ENCODE measurements at regions not wholly inside any gene's neighbourhood (a gene's known extent, or its start where the extent isn't known, plus 50 kb on each side); places are given as distances from the start of the nearest gene placed in this dataset.

DNA sequence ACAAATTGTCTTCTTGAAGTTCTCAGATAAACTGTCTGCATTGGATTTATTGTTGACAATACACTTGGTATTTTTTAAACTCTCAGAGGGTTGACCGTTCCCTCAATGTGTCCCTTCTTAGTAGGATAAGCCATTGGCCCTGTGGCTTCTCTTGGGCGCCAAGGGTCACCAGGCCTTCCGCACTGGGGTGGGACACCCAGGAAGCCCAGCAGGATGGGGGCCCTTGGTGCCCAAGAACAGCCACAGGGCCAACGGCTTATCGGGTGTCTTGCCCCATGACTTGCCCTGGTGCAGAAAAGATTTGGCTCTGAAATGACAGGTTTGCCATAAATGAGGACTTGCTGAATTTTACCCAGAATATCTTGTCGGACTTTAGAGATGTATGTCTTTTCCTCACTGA is 375.0 kb downstream of the IRX2 start:
- Histone ChIP-seq H3K9ac (ENCODE audit: low read length) (no peak overlapping the region), H3K4me3 (ENCODE audit: low read depth in 1 of 2, low read length in 2 of 2) (no peak overlapping the region), H3K9me3 (ENCODE audit: low read length) (no peaks in the 10 kb centered on the region), H3K4me1 (ENCODE audit: insufficient read depth, low read length) (no peaks in the 10 kb centered on the region), H3K27ac (ENCODE audit: low read depth, low read length) (no peak overlapping the region), H3K27me3 (ENCODE audit: control insufficient read depth in 1 of 2, insufficient read depth in 2 of 2, low read length in 2 of 2) (no peaks in the 10 kb centered on the region), H3K36me3 (ENCODE audit: insufficient read depth, low read length) (no peaks in the 10 kb centered on the region)

DNA sequence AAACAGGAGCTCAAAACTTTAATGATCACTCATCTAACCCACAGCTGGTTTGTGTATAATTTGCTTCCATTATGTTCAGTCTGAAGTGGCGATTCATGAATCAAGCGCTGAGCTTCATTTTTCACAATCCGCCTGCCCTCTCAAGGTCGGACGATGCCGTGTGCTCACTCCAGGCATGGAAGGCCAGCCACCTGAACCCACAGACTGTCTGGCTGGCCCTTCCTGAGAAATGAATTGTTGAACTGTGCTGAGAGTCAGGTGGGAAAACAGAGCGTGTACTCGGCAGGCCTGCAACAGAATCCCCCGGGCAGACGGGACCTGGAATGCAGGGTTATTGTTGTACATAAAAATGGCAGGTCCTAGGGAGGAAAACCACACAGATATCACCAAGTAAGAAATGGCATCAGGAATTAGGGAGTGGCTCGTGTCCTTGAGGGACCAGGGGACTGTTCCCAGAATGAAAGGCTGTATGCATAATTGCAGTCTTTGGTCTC is 375.7 kb downstream of the IRX2 start:
- H3K4me1 ChIP-seq (ENCODE audit: insufficient read depth, low read length) = no peaks in the 10 kb centered on the region
- no peak overlapping the region for H3K4me3 ChIP-seq (ENCODE audit: low read depth in 1 of 2, low read length in 2 of 2)
- H3K9me3 ChIP-seq (ENCODE audit: low read length) = no peaks in the 10 kb centered on the region
- H3K9ac ChIP-seq (ENCODE audit: low read length) = no peak overlapping the region
- no peaks in the 10 kb centered on the region for H3K27me3 ChIP-seq (ENCODE audit: control insufficient read depth in 1 of 2, insufficient read depth in 2 of 2, low read length in 2 of 2)
- H3K36me3 ChIP-seq (ENCODE audit: insufficient read depth, low read length) = no peaks in the 10 kb centered on the region
- no peak overlapping the region for H3K27ac ChIP-seq (ENCODE audit: low read depth, low read length)

- H3K36me3 ChIP-seq (ENCODE audit: insufficient read depth, low read length) = no peaks in the 10 kb centered on the region
- H3K27ac ChIP-seq (ENCODE audit: low read depth, low read length) = no peak overlapping the region
- no peak overlapping the region for H3K9ac ChIP-seq (ENCODE audit: low read length)
- no peaks in the 10 kb centered on the region for H3K9me3 ChIP-seq (ENCODE audit: low read length)
- H3K4me1 ChIP-seq (ENCODE audit: insufficient read depth, low read length) = no peaks in the 10 kb centered on the region
- no peaks in the 10 kb centered on the region for H3K27me3 ChIP-seq (ENCODE audit: control insufficient read depth in 1 of 2, insufficient read depth in 2 of 2, low read length in 2 of 2)
- H3K4me3 ChIP-seq (ENCODE audit: low read depth in 1 of 2, low read length in 2 of 2) = no peak overlapping the region
These were observed 376.2 kb downstream of the IRX2 start for GRCh38 chr5:2375291-2375690.

DNA sequence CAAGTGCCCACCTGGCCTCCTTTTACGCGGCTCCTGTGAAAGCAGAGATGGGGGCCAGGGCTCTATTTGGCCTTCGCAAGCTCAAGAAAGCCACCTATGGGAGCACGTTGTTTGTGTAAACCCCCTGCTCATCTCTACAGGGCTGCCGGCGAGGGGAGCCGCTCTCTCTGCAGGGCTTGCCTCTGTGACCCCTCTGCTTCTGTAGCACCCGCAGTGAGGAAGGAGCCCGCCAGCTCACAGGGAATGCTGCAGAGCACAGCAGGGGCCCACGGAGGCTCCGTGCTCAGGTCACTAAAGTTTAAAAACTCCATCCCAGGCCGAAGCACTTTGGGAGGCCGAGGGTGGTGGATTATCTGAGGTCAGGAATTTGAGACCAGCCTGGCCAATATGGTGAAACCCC is 376.8 kb downstream of the IRX2 start:
- H3K9ac ChIP-seq (ENCODE audit: low read length) = no peak overlapping the region
- H3K27ac ChIP-seq (ENCODE audit: low read depth, low read length) = no peak overlapping the region
- H3K36me3 ChIP-seq (ENCODE audit: insufficient read depth, low read length) = no peaks in the 10 kb centered on the region
- no peak overlapping the region for H3K4me3 ChIP-seq (ENCODE audit: low read depth in 1 of 2, low read length in 2 of 2)
- H3K27me3 ChIP-seq (ENCODE audit: control insufficient read depth in 1 of 2, insufficient read depth in 2 of 2, low read length in 2 of 2) = no peaks in the 10 kb centered on the region
- H3K9me3 ChIP-seq (ENCODE audit: low read length) = no peaks in the 10 kb centered on the region
- H3K4me1 ChIP-seq (ENCODE audit: insufficient read depth, low read length) = no peaks in the 10 kb centered on the region

GRCh38 chr5:2373631-2374030 is 377.8 kb downstream of the IRX2 start:
- Histone ChIP-seq H3K36me3 (ENCODE audit: insufficient read depth, low read length) (no peaks in the 10 kb centered on the region), H3K9ac (ENCODE audit: low read length) (no peak overlapping the region), H3K27me3 (ENCODE audit: control insufficient read depth in 1 of 2, insufficient read depth in 2 of 2, low read length in 2 of 2) (no peaks in the 10 kb centered on the region), H3K4me1 (ENCODE audit: insufficient read depth, low read length) (no peaks in the 10 kb centered on the region), H3K9me3 (ENCODE audit: low read length) (no peaks in the 10 kb centered on the region), H3K27ac (ENCODE audit: low read depth, low read length) (no peak overlapping the region), H3K4me3 (ENCODE audit: low read depth in 1 of 2, low read length in 2 of 2) (no peak overlapping the region)

DNA sequence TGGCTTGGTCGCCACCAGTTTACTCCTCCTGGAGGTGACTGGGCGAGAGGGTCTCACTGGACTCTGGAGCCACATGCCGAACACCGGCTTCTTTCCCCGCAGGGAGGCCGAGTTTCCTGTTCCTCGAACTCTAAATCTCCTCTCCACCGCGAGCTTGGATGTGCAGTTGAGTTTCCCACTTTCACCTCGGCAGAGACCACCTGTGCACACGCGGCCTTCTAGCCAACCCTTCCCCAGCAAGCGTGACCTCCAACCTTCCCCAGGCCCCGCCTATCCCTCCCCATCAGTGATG is 380.1 kb downstream of the IRX2 start:
- no peaks in the 10 kb centered on the region for H3K4me1 ChIP-seq (ENCODE audit: insufficient read depth, low read length)
- no peaks in the 10 kb centered on the region for H3K36me3 ChIP-seq (ENCODE audit: insufficient read depth, low read length)
- no peaks in the 10 kb centered on the region for H3K9me3 ChIP-seq (ENCODE audit: low read length)
- H3K27me3 ChIP-seq (ENCODE audit: control insufficient read depth in 1 of 2, insufficient read depth in 2 of 2, low read length in 2 of 2) = no peaks in the 10 kb centered on the region
- no peak overlapping the region for H3K27ac ChIP-seq (ENCODE audit: low read depth, low read length)
- no peak overlapping the region for H3K9ac ChIP-seq (ENCODE audit: low read length)
- H3K4me3 ChIP-seq (ENCODE audit: low read depth in 1 of 2, low read length in 2 of 2) = no peak overlapping the region

DNA sequence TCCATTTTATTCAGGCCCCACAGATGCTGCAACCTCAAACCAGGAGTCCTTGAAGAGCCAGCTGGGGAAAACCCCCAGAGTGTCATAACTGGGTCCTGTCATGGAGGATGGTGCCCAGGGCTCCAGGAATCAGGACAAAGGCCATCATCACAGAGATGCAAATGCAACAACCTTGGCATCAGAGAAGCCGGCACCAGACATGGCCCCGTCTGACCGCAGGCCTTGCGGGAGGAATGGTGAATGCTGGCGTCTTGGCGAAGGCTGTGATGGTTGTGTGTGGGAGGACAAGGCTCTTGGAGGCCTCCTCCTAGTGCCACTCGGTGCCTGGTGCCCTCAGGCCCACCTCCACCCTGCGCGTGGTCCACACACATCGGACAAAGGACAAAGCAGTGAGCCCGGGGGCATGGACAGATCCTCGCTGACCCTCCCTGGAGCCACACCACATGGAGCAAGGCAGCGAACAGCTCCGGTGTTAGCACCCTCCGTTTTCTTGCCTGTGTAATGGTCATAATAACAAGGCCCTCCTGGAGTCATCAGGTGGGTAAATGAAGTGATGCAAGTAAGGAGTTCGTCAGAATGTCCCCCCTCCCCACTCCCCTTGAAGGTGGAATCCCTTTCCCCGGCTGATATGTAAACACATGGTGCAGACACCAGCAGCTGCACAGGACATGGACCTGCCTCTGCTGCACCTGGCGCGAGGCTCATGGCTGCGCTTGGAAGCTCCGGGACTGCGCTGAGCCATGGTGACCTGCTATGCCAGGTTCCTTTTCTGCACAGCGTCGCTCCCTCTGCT is 380.7 kb downstream of the IRX2 start:
- Histone ChIP-seq H3K36me3 (ENCODE audit: insufficient read depth, low read length) (no peaks in the 10 kb centered on the region), H3K4me3 (ENCODE audit: low read depth in 1 of 2, low read length in 2 of 2) (no peak overlapping the region), H3K9me3 (ENCODE audit: low read length) (no peaks in the 10 kb centered on the region), H3K4me1 (ENCODE audit: insufficient read depth, low read length) (no peaks in the 10 kb centered on the region), H3K27me3 (ENCODE audit: control insufficient read depth in 1 of 2, insufficient read depth in 2 of 2, low read length in 2 of 2) (no peaks in the 10 kb centered on the region), H3K27ac (ENCODE audit: low read depth, low read length) (no peak overlapping the region), H3K9ac (ENCODE audit: low read length) (no peak overlapping the region)

GRCh38 chr5:2369178-2369577 is 382.3 kb downstream of the IRX2 start:
- Histone ChIP-seq H3K4me3 (ENCODE audit: low read depth in 1 of 2, low read length in 2 of 2) (no peak overlapping the region), H3K9me3 (ENCODE audit: low read length) (no peaks in the 10 kb centered on the region), H3K4me1 (ENCODE audit: insufficient read depth, low read length) (no peaks in the 10 kb centered on the region), H3K36me3 (ENCODE audit: insufficient read depth, low read length) (no peaks in the 10 kb centered on the region), H3K27ac (ENCODE audit: low read depth, low read length) (no peak overlapping the region), H3K27me3 (ENCODE audit: control insufficient read depth in 1 of 2, insufficient read depth in 2 of 2, low read length in 2 of 2) (no peaks in the 10 kb centered on the region), H3K9ac (ENCODE audit: low read length) (no peak overlapping the region)

DNA sequence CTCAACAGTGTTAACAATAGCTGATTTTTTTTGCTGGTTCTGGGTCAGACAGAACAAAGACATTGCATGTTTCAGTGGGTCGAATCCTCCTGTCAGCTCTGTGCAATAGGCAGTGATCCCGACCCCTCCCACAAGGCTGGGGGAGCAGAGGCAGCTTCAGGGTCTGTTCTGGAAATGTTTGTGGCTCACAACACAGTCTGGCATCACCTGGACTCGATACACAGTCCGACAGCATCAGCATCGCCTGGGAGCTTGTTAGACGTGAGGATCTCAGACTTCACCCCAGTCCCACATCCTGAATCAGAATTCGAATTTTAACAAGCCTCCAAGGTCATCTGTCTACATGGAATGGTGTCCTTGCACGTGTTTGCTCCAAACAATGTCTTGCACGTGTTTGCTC is 384.7 kb downstream of the IRX2 start:
- Histone ChIP-seq H3K9ac (ENCODE audit: low read length) (no peak overlapping the region), H3K4me1 (ENCODE audit: insufficient read depth, low read length) (no peaks in the 10 kb centered on the region), H3K27ac (ENCODE audit: low read depth, low read length) (no peak overlapping the region), H3K9me3 (ENCODE audit: low read length) (no peaks in the 10 kb centered on the region), H3K4me3 (ENCODE audit: low read depth in 1 of 2, low read length in 2 of 2) (no peak overlapping the region), H3K36me3 (ENCODE audit: insufficient read depth, low read length) (no peaks in the 10 kb centered on the region), H3K27me3 (ENCODE audit: control insufficient read depth in 1 of 2, insufficient read depth in 2 of 2, low read length in 2 of 2) (no peaks in the 10 kb centered on the region)

GRCh38 chr5:2357309-2357708 is 394.2 kb downstream of the IRX2 start:
- Histone ChIP-seq H3K9ac (ENCODE audit: low read length) (no peak overlapping the region), H3K9me3 (ENCODE audit: low read length) (no peaks in the 10 kb centered on the region), H3K27ac (ENCODE audit: low read depth, low read length) (no peak overlapping the region)

GRCh38 chr5:2355859-2356258 is 395.6 kb downstream of the IRX2 start:
- Histone ChIP-seq H3K4me3 (ENCODE audit: low read depth in 1 of 2, low read length in 2 of 2) (no peak overlapping the region), H3K36me3 (ENCODE audit: insufficient read depth, low read length) (no peaks in the 10 kb centered on the region), H3K4me1 (ENCODE audit: insufficient read depth, low read length) (no peaks in the 10 kb centered on the region), H3K9me3 (ENCODE audit: low read length) (no peaks in the 10 kb centered on the region), H3K27me3 (ENCODE audit: control insufficient read depth in 1 of 2, insufficient read depth in 2 of 2, low read length in 2 of 2) (no peaks in the 10 kb centered on the region), H3K9ac (ENCODE audit: low read length) (no peak overlapping the region), H3K27ac (ENCODE audit: low read depth, low read length) (no peak overlapping the region)

More at GRCh38 chr5:2357309-2357708, 394.2 kb downstream of the IRX2 start:
- H3K4me3 ChIP-seq (ENCODE audit: low read depth in 1 of 2, low read length in 2 of 2) = no peak overlapping the region
- no peaks in the 10 kb centered on the region for H3K36me3 ChIP-seq (ENCODE audit: insufficient read depth, low read length)
- H3K4me1 ChIP-seq (ENCODE audit: insufficient read depth, low read length) = no peaks in the 10 kb centered on the region
- no peaks in the 10 kb centered on the region for H3K27me3 ChIP-seq (ENCODE audit: control insufficient read depth in 1 of 2, insufficient read depth in 2 of 2, low read length in 2 of 2)

GRCh38 chr5:2353871-2354440 is 397.5 kb downstream of the IRX2 start:
- H3K9ac ChIP-seq (ENCODE audit: low read length) = no peak overlapping the region
- no peak overlapping the region for H3K27ac ChIP-seq (ENCODE audit: low read depth, low read length)
- H3K9me3 ChIP-seq (ENCODE audit: low read length) = no peaks in the 10 kb centered on the region
- H3K27me3 ChIP-seq (ENCODE audit: control insufficient read depth in 1 of 2, insufficient read depth in 2 of 2, low read length in 2 of 2) = no peaks in the 10 kb centered on the region
- H3K4me1 ChIP-seq (ENCODE audit: insufficient read depth, low read length) = no peaks in the 10 kb centered on the region
- H3K4me3 ChIP-seq (ENCODE audit: low read depth in 1 of 2, low read length in 2 of 2) = no peak overlapping the region
- H3K36me3 ChIP-seq (ENCODE audit: insufficient read depth, low read length) = no peaks in the 10 kb centered on the region
